MM.1S (cell line): ENCODE measurements at regions not wholly inside any gene's neighbourhood (a gene's known extent, or its start where the extent isn't known, plus 50 kb on each side); places are given as distances from the start of the nearest gene placed in this dataset.

Experiments
- CTCF ChIP-seq: fragments of 300-600 bp; sonication (generic); IDR thresholded peaks from 2 replicates; pipeline ENCODE4 v1.5.1; 2016; ENCODE audit warnings: antibody characterized with exemption, low read length, mixed read lengths
- EZH2 ChIP-seq: fragments of 300-600 bp; sonication (generic); optimal IDR thresholded peaks from 2 replicates; pipeline ENCODE3; 2017; ENCODE audit warnings: low read depth, mild to moderate bottlenecking, antibody characterized with exemption, low read length, mixed read lengths

GRCh38 chr7:46775776-46776175, 806.1 kb downstream of the TNS3 start:
- TF ChIP-seq CTCF (no peak), EZH2 (no peak)
